ENCODE measurements at regions not wholly inside any gene's neighbourhood (a gene's known extent, or its start where the extent isn't known, plus 50 kb on each side); places are given as distances from the start of the nearest gene placed in this dataset.

DNA sequence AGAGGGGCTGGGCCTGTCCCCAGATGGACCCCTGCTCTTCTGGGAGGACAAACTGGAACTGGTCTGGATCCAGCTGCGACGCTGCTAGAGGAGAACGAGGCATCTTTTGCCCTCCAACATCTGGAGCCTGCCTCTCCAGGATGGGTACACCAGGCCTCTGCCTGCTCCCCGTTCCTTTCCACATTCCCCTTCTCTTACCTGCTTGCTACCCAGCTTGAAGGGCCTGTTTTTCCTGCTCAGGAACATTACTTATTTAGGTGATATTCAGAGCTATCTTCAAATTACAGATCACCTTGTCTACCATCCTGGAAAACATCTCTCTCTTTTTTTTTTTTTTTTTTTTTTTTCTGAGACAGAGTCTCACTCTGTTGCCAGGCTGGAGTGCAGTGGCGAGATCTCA is 64.0 kb downstream of the CHRD start:
- TF ChIP-seq, protein P1, sequence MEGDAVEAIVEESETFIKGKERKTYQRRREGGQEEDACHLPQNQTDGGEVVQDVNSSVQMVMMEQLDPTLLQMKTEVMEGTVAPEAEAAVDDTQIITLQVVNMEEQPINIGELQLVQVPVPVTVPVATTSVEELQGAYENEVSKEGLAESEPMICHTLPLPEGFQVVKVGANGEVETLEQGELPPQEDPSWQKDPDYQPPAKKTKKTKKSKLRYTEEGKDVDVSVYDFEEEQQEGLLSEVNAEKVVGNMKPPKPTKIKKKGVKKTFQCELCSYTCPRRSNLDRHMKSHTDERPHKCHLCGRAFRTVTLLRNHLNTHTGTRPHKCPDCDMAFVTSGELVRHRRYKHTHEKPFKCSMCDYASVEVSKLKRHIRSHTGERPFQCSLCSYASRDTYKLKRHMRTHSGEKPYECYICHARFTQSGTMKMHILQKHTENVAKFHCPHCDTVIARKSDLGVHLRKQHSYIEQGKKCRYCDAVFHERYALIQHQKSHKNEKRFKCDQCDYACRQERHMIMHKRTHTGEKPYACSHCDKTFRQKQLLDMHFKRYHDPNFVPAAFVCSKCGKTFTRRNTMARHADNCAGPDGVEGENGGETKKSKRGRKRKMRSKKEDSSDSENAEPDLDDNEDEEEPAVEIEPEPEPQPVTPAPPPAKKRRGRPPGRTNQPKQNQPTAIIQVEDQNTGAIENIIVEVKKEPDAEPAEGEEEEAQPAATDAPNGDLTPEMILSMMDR (IDR thresholded peaks at IDR 0.05; ENCODE audit: low read depth, low read length, poor library complexity, severe bottlenecking), result no peak
- TF ChIP-seq EZH2phosphoT487 (IDR thresholded peaks at IDR 0.05; ENCODE audit: borderline replicate concordance, low read length), result no peak
